Putamen (tissue), 1 donor: ENCODE measurements at regions not wholly inside any gene's neighbourhood (a gene's known extent, or its start where the extent isn't known, plus 50 kb on each side); places are given as distances from the start of the nearest gene placed in this dataset.
"Not testable (repeated sequence)": the region's sequence is repeated elsewhere in the genome, so short reads cannot be mapped to it uniquely, and the experiment has no call there.

ENCODE experiments used
- DNase-seq: peaks from one replicate; pipeline ENCODE4 v3.0.0-alpha.2; 2016; ENCODE audit warnings: low spot score

- DNase-seq, result no peak
Measured at GRCh38 chr4:38334791-38335190, 329.2 kb upstream of the KLF3 start.

- not testable (repeated sequence) for DNase-seq
Measured at GRCh38 chr4:38338939-38339338, 325.1 kb upstream of the KLF3 start.

- DNase-seq, result no peak
Measured at GRCh38 chr4:38343608-38344007, 320.4 kb upstream of the KLF3 start.

GRCh38 chr4:38344929-38345328 is 319.1 kb upstream of the KLF3 start:
- no peak for DNase-seq

- DNase-seq, result no peak
Measured at GRCh38 chr4:38347251-38347650, 316.7 kb upstream of the KLF3 start.

GRCh38 chr4:38354421-38354820 is 309.6 kb upstream of the KLF3 start:
- DNase-seq, result no peak

- no peak for DNase-seq
Measured at GRCh38 chr4:38354872-38355271, 309.1 kb upstream of the KLF3 start.

- no peak for DNase-seq
Measured at GRCh38 chr4:38356686-38357085, 307.3 kb upstream of the KLF3 start.

- DNase-seq, result no peak
Measured at GRCh38 chr4:38357546-38357945, 306.5 kb upstream of the KLF3 start.

GRCh38 chr4:38359113-38359512 is 304.9 kb upstream of the KLF3 start:
- DNase-seq, result no peak

- no peak for DNase-seq
Measured at GRCh38 chr4:38360201-38360600, 303.8 kb upstream of the KLF3 start.

GRCh38 chr4:38364383-38364963 is 299.5 kb upstream of the KLF3 start:
- DNase-seq, result no peak

GRCh38 chr4:38365261-38365660 is 298.7 kb upstream of the KLF3 start:
- no peak for DNase-seq

- no peak for DNase-seq
Measured at GRCh38 chr4:38365748-38366310, 298.2 kb upstream of the KLF3 start.

- no peak for DNase-seq
Measured at GRCh38 chr4:38366456-38366855, 297.5 kb upstream of the KLF3 start.

GRCh38 chr4:38366997-38367396 is 297.0 kb upstream of the KLF3 start:
- DNase-seq, result no peak

- DNase-seq, result no peak
Measured at GRCh38 chr4:38367642-38368174, 296.3 kb upstream of the KLF3 start.

GRCh38 chr4:38368613-38369012 is 295.4 kb upstream of the KLF3 start:
- DNase-seq, result no peak

GRCh38 chr4:38371391-38371851 is 292.6 kb upstream of the KLF3 start:
- DNase-seq, result no peak

GRCh38 chr4:38373375-38373774 is 290.6 kb upstream of the KLF3 start:
- DNase-seq, result no peak

GRCh38 chr4:38377195-38377594 is 286.8 kb upstream of the KLF3 start:
- DNase-seq, result no peak

- no peak for DNase-seq
Measured at GRCh38 chr4:38378478-38378877, 285.5 kb upstream of the KLF3 start.

GRCh38 chr4:38381788-38382187 is 282.2 kb upstream of the KLF3 start:
- DNase-seq, result no peak

GRCh38 chr4:38382520-38382919 is 281.5 kb upstream of the KLF3 start:
- DNase-seq, result no peak
